ENCODE measurements at regions not wholly inside any gene's neighbourhood (a gene's known extent, or its start where the extent isn't known, plus 50 kb on each side); places are given as distances from the start of the nearest gene placed in this dataset.

DNA sequence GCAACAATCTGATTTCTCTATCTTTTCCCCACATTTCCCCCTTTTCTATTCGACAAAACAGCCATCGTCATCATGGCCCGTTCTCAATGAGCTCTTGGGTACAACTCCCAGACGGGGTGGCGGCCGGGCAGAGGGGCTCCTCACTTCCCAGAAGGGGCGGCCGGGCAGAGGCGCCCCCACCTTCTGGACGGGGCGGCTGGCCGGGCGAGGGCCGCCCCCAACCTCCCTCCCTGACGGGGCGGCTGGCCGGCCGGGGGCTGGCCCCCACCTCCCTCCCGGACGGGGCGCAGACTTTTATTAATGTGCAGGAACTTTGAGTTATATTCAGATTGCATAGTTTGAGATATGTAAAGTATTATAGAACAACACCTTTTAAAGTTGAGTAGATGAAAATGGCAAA is 64.4 kb upstream of the HPGD start:
- no peaks in the 10 kb centered on the region for H3K4me1 ChIP-seq (ENCODE audit: control insufficient read depth, insufficient read depth, low read length)
- no peaks in the 10 kb centered on the region for H3K36me3 ChIP-seq (ENCODE audit: control insufficient read depth in 2 of 2, insufficient read depth in 1 of 2, low read length in 2 of 2)
- ChIA-PET CTCF (no interaction called here), POLR2A (no interaction called here)
- no peak for TF ChIP-seq KLF17 (tag by site-specific recombination; IDR thresholded peaks at IDR 0.05)
- TF ChIP-seq ZNF76 (tag by site-specific recombination; IDR thresholded peaks at IDR 0.05; ENCODE audit: borderline replicate concordance, low read depth) = no peak
- TF ChIP-seq, protein P1, sequence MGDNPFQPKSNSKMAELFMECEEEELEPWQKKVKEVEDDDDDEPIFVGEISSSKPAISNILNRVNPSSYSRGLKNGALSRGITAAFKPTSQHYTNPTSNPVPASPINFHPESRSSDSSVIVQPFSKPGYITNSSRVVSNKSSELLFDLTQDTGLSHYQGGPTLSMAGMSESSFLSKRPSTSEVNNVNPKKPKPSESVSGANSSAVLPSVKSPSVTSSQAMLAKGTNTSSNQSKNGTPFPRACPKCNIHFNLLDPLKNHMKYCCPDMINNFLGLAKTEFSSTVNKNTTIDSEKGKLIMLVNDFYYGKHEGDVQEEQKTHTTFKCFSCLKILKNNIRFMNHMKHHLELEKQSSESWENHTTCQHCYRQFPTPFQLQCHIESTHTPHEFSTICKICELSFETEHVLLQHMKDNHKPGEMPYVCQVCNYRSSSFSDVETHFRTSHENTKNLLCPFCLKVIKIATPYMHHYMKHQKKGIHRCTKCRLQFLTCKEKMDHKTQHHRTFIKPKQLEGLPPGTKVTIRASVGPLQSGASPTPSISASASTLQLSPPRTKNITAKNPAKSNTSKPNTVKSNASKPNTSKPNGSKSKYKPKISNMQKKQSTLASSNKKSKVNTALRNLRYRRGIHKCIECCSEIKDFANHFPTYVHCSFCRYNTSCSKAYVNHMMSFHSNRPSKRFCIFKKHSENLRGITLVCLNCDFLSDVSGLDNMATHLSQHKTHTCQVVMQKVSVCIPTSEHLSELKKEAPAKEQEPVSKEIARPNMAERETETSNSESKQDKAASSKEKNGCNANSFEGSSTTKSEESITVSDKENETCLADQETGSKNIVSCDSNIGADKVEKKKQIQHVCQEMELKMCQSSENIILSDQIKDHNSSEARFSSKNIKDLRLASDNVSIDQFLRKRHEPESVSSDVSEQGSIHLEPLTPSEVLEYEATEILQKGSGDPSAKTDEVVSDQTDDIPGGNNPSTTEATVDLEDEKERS (tag by site-specific recombination; IDR thresholded peaks at IDR 0.05) = no peak
- TF ChIP-seq KLF16 (tag by site-specific recombination; IDR thresholded peaks at IDR 0.05) = no peak
- H3K27ac ChIP-seq (ENCODE audit: extremely low read depth, low read depth, low read length) = no peak overlapping the region
- H3K9me3 ChIP-seq (ENCODE audit: control insufficient read depth, insufficient read depth, low read depth, low read length) = no peaks in the 10 kb centered on the region
- no peak overlapping the region for H3K4me3 ChIP-seq (ENCODE audit: low read depth, low read length)

DNA sequence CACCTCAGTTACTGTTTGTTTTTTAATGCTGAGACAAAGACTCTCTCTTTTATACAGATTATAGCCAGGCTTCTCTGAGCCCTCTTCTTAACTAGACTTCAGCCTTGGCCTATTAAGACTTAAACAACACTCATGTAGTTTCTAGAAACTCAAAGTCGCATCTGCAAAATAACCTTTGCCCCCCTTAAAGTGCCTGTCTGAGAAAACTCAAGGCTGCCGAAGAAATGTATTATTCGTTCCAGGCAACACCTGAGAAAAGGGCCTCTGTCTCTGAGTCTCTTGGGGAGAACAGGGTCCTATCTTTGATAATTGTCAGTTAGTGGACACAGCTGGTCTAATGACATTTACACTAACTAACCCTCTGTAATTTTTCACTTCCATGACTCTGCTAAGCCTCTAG is 60.8 kb upstream of the HPGD start:
- CTCF ChIA-PET = no interaction called here
- H3K27ac ChIP-seq (ENCODE audit: extremely low read depth, low read depth, low read length) = no peak overlapping the region
- H3K4me3 ChIP-seq (ENCODE audit: low read depth, low read length) = no peak overlapping the region
- no peaks in the 10 kb centered on the region for H3K36me3 ChIP-seq (ENCODE audit: control insufficient read depth in 2 of 2, insufficient read depth in 1 of 2, low read length in 2 of 2)
- POLR2A ChIA-PET = no interaction called here
- H3K4me1 ChIP-seq (ENCODE audit: control insufficient read depth, insufficient read depth, low read length) = no peaks in the 10 kb centered on the region
- no peaks in the 10 kb centered on the region for H3K9me3 ChIP-seq (ENCODE audit: control insufficient read depth, insufficient read depth, low read depth, low read length)
- TF ChIP-seq SALL2 (tag by site-specific recombination; IDR thresholded peaks at IDR 0.05; ENCODE audit: borderline replicate concordance) (no peak), BCL11A (tag by site-specific recombination; IDR thresholded peaks at IDR 0.05; ENCODE audit: low read depth) (no peak), ZNF16 (tag by site-specific recombination; IDR thresholded peaks at IDR 0.05; ENCODE audit: low read depth) (no peak), ZFHX2 (tag by site-specific recombination; conservative IDR thresholded peaks at IDR 0.05) (no peak), ZNF19 (tag by site-specific recombination; IDR thresholded peaks at IDR 0.05; ENCODE audit: low read depth) (no peak), WT1 (tag by site-specific recombination; IDR thresholded peaks at IDR 0.05) (no peak)
- TF ChIP-seq, protein P2, sequence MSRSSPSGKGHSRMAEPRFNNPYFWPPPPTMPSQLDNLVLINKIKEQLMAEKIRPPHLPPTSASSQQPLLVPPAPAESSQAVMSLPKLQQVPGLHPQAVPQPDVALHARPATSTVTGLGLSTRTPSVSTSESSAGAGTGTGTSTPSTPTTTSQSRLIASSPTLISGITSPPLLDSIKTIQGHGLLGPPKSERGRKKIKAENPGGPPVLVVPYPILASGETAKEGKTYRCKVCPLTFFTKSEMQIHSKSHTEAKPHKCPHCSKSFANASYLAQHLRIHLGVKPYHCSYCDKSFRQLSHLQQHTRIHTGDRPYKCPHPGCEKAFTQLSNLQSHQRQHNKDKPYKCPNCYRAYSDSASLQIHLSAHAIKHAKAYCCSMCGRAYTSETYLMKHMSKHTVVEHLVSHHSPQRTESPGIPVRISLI (tag by site-specific recombination; IDR thresholded peaks at IDR 0.05) = no peak
- TF ChIP-seq, protein P3, sequence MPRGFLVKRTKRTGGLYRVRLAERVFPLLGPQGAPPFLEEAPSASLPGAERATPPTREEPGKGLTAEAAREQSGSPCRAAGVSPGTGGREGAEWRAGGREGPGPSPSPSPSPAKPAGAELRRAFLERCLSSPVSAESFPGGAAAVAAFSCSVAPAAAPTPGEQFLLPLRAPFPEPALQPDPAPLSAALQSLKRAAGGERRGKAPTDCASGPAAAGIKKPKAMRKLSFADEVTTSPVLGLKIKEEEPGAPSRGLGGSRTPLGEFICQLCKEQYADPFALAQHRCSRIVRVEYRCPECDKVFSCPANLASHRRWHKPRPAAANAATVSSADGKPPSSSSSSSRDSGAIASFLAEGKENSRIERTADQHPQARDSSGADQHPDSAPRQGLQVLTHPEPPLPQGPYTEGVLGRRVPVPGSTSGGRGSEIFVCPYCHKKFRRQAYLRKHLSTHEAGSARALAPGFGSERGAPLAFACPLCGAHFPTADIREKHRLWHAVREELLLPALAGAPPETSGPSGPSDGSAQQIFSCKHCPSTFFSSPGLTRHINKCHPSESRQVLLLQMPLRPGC (tag by site-specific recombination; IDR thresholded peaks at IDR 0.05) = no peak
- TF ChIP-seq, protein P4, sequence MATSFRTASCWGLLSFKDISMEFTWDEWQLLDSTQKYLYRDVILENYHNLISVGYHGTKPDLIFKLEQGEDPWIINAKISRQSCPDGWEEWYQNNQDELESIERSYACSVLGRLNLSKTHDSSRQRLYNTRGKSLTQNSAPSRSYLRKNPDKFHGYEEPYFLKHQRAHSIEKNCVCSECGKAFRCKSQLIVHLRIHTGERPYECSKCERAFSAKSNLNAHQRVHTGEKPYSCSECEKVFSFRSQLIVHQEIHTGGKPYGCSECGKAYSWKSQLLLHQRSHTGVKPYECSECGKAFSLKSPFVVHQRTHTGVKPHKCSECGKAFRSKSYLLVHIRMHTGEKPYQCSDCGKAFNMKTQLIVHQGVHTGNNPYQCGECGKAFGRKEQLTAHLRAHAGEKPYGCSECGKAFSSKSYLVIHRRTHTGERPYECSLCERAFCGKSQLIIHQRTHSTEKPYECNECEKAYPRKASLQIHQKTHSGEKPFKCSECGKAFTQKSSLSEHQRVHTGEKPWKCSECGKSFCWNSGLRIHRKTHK (tag by site-specific recombination; IDR thresholded peaks at IDR 0.05) = no peak

DNA sequence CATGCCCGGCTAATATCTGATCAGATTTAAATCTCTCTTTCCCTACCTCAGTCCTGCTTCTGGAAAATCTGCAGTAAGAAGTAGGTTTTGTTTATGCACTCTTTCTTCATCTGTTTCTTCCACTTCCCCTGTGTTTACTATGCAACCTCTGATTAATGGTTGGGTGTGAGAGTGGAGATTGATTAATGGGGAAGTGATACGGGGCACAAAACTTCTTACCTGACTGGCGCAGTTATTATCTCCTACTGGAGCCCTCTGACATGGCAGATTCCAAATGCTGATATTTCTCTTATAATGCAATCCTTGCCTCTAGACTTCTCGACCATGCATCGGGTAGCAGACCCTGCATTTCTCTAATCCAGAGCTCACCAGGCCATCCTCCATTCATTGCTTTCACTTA is 60.2 kb upstream of the HPGD start:
- no peaks in the 10 kb centered on the region for H3K4me1 ChIP-seq (ENCODE audit: control insufficient read depth, insufficient read depth, low read length)
- POLR2A ChIA-PET = no interaction called here
- CTCF ChIA-PET = no interaction called here
- H3K27ac ChIP-seq (ENCODE audit: extremely low read depth, low read depth, low read length) = no peak overlapping the region
- H3K9me3 ChIP-seq (ENCODE audit: control insufficient read depth, insufficient read depth, low read depth, low read length) = no peaks in the 10 kb centered on the region
- no peaks in the 10 kb centered on the region for H3K36me3 ChIP-seq (ENCODE audit: control insufficient read depth in 2 of 2, insufficient read depth in 1 of 2, low read length in 2 of 2)
- H3K4me3 ChIP-seq (ENCODE audit: low read depth, low read length) = no peak overlapping the region
- no peak for TF ChIP-seq ZNF621 (tag by site-specific recombination; IDR thresholded peaks at IDR 0.05)
- no peak for TF ChIP-seq ZNF174 (tag by site-specific recombination; IDR thresholded peaks at IDR 0.05)
- TF ChIP-seq ZNF211 (tag by site-specific recombination; IDR thresholded peaks at IDR 0.05; ENCODE audit: low read depth) = no peak
- TF ChIP-seq MEIS1 (CRISPR knock-in tag; IDR thresholded peaks at IDR 0.05; ENCODE audit: borderline replicate concordance) = no peak
- TF ChIP-seq ZNF416 (tag by site-specific recombination; IDR thresholded peaks at IDR 0.05) = no peak
- no peak for TF ChIP-seq ZNF776 (tag by site-specific recombination; IDR thresholded peaks at IDR 0.05; ENCODE audit: borderline replicate concordance)
- no peak for TF ChIP-seq ZNF677 (tag by site-specific recombination; IDR thresholded peaks at IDR 0.05)
- TF ChIP-seq ZSCAN30 (tag by site-specific recombination; IDR thresholded peaks at IDR 0.05) = no peak
- no peak for TF ChIP-seq ZNF664 (tag by site-specific recombination; IDR thresholded peaks at IDR 0.05)
- TF ChIP-seq FEZF1 (tag by site-specific recombination; IDR thresholded peaks at IDR 0.05) = no peak
- no peak for TF ChIP-seq BCL11B (tag by site-specific recombination; IDR thresholded peaks at IDR 0.05; ENCODE audit: low read depth)
- no peak for TF ChIP-seq ZFP69B (tag by site-specific recombination; IDR thresholded peaks at IDR 0.05)
- TF ChIP-seq ZNF530 (tag by site-specific recombination; IDR thresholded peaks at IDR 0.05; ENCODE audit: low read depth) = no peak

Data from HEK293 (cell line).